K562 (cell line): ENCODE measurements at regions not wholly inside any gene's neighbourhood (a gene's known extent, or its start where the extent isn't known, plus 50 kb on each side); places are given as distances from the start of the nearest gene placed in this dataset.

ENCODE experiments used
- ATAC-seq: fragments of 200-7000 bp; cut with Tn5 transposase; 3 replicates; pipeline ENCODE4 v1.9.1; 2020; ENCODE audit warnings: moderate library complexity
- BruUV-seq: library from RNA; stranded (reverse); fragments of 400-500 nt; replicated peaks from 2 replicates; lab custom pipeline; 2021; lab: Mats Ljungman, UMichigan
- CTCF ChIA-PET: fragments of 300-600 bp; formaldehyde crosslinking; extraction: SDS; loops from one replicate; lab custom pipeline; 2021; ENCODE audit warnings: low intra/inter-chr PET ratio; lab: Yijun Ruan, JAX
- POLR2A ChIA-PET: fragments of 300-600, 350-650 bp; sonication (Branson Sonifier 250); formaldehyde crosslinking; extraction: SDS; loops from one replicate; lab custom pipeline; 2021; ENCODE audit warnings: antibody characterized with exemption, inconsistent platforms; lab: Yijun Ruan, JAX
- DNase-seq, 4 experiments: peaks; one replicate each; pipeline versions ENCODE4 v3.0.0 to v3.0.0-alpha.2; 2011 to 2018; ENCODE audit warnings: low spot score in 3 of 4, mixed read lengths in 3 of 4; ENCODE audit errors: extremely low read depth in 1 of 4
- FAIRE-seq: peaks from 2 replicates; lab custom pipeline; 2011; peaks lifted over from hg19 to GRCh38; lab: Jason Lieb, UNC
- H2AFZ ChIP-seq: 2 replicates; pipeline ENCODE4 v1.6.0; 2011; ENCODE audit warnings: low read depth, low read length, control low read depth, inconsistent platforms
- H3K27ac ChIP-seq: fragments of 200-600 bp; 3 replicates; pipeline ENCODE4 v1.8.0; 2011; ENCODE audit warnings: low read depth, mild to moderate bottlenecking, control low read depth, inconsistent platforms, low read length, moderate library complexity, mixed read lengths; ENCODE audit errors: extremely low read depth
- H3K27me3 ChIP-seq, 2 experiments: fragments of 300-600 bp in 1 of 2; 2 replicates in 1 of 2; 3 replicates in 1 of 2; pipeline versions ENCODE4 v1.6.0 to v1.8.0; 2011; ENCODE audit warnings: inconsistent platforms in 2 of 2, low read length in 2 of 2, mild to moderate bottlenecking in 1 of 2, mixed read lengths in 1 of 2, moderate library complexity in 1 of 2; ENCODE audit not compliant: control insufficient read depth in 2 of 2, insufficient read depth in 2 of 2
- H3K36me3 ChIP-seq: fragments of 300-600 bp; 3 replicates; pipeline ENCODE4 v1.8.0; 2011; ENCODE audit warnings: mild to moderate bottlenecking, low read length, inconsistent platforms; ENCODE audit not compliant: control insufficient read depth, insufficient read depth
- H3K4me1 ChIP-seq, 2 experiments: fragments of 200-600 bp in 1 of 2; replicated peaks in 1 of 2; 2 replicates in 1 of 2; 3 replicates in 1 of 2; pipeline versions ENCODE4 v1.5.1 to v1.8.0; 2011; ENCODE audit warnings: inconsistent platforms in 2 of 2, low read length in 2 of 2, mild to moderate bottlenecking in 1 of 2, mixed read lengths in 1 of 2, moderate library complexity in 1 of 2; ENCODE audit not compliant: control insufficient read depth in 2 of 2, insufficient read depth in 2 of 2
- H3K4me2 ChIP-seq: 2 replicates; pipeline ENCODE4 v1.6.1; 2011; ENCODE audit warnings: low read length, control low read depth, inconsistent platforms, mixed read lengths; ENCODE audit not compliant: insufficient read depth
- H3K4me3 ChIP-seq: fragments of 200-600 bp; sonication (generic), shearing (Covaris generic); 2 replicates; pipeline ENCODE4 v1.5.1; 2016; ENCODE audit warnings: control low read depth, inconsistent platforms
- H3K79me2 ChIP-seq: fragments of 200-600 bp; 3 replicates; pipeline ENCODE4 v1.8.0; 2011; ENCODE audit warnings: low read length, inconsistent platforms; ENCODE audit not compliant: control insufficient read depth, insufficient read depth
- H3K9ac ChIP-seq, 2 experiments: 2 replicates each; pipeline versions ENCODE4 v1.6.0 to v1.6.1; 2011; ENCODE audit warnings: low read depth in 2 of 2, low read length in 2 of 2, control low read depth in 1 of 2, inconsistent platforms in 1 of 2, mild to moderate bottlenecking in 1 of 2, mixed read lengths in 1 of 2; ENCODE audit not compliant: insufficient read depth in 1 of 2
- H3K9me1 ChIP-seq: one replicate; pipeline ENCODE4 v1.6.0; 2011; ENCODE audit warnings: inconsistent platforms, mild to moderate bottlenecking, low read length, moderate library complexity; ENCODE audit not compliant: control insufficient read depth, insufficient read depth
- H3K9me3 ChIP-seq: replicated peaks from 2 replicates; pipeline ENCODE4 v1.5.1; 2011; ENCODE audit warnings: low read depth, low read length, inconsistent platforms; ENCODE audit not compliant: control insufficient read depth, insufficient read depth
- H4K20me1 ChIP-seq: replicated peaks from 2 replicates; pipeline ENCODE4 v1.6.1; 2011; ENCODE audit warnings: low read length, inconsistent platforms, mixed read lengths; ENCODE audit not compliant: control insufficient read depth, insufficient read depth
- CHD2 ChIP-seq: IDR thresholded peaks from 2 replicates; pipeline ENCODE4 v1.6.1; 2011; ENCODE audit warnings: low read depth, low read length
- PPARD ChIP-seq: fragments of 250-450 bp; sonication (Bioruptor Pico); IDR thresholded peaks from 2 replicates; pipeline ENCODE4 v1.8.0; 2022; ENCODE audit warnings: inconsistent platforms, mild to moderate bottlenecking, moderate library complexity
- SMAD2 ChIP-seq: fragments of 150-350 bp; IDR thresholded peaks from 2 replicates; pipeline ENCODE4 v1.6.1; 2014; ENCODE audit warnings: low read depth, mild to moderate bottlenecking, low read length
- ZBTB7A ChIP-seq: IDR thresholded peaks from 2 replicates; pipeline ENCODE4 v1.6.1; 2011; ENCODE audit warnings: low read depth, mild to moderate bottlenecking, low read length, moderate library complexity, borderline replicate concordance; ENCODE audit not compliant: control insufficient read depth
- ZNF583 ChIP-seq: fragments of 250-450 bp; sonication (Bioruptor Pico); IDR thresholded peaks from 2 replicates; pipeline ENCODE4 v1.4.0; 2020
- ZNF76 ChIP-seq: fragments of 250-450 bp; sonication (Bioruptor Pico); IDR thresholded peaks from 2 replicates; pipeline ENCODE4 v1.4.0; 2020; ENCODE audit warnings: mild to moderate bottlenecking, moderate library complexity, borderline replicate concordance
- WGBS: fragments of 100-300 bp; shearing (Covaris generic); methylation state at CpG from one replicate; pipeline ENCODE4 v1.1.6; 2016; ENCODE audit warnings: low coverage, mixed read lengths; ENCODE audit not compliant: insufficient coverage; ENCODE audit errors: missing lambda C conversion rate; 5-methylcytosine and 5-hydroxymethylcytosine counted together
- in situ Hi-C: fragments of 300-500 bp; cut with MboI; formaldehyde crosslinking; loops from 4 replicates; pipeline ENCODE4 v1.15.0; 2018; ENCODE audit warnings: inconsistent platforms, mixed read lengths
- intact Hi-C: fragments of 100-400 bp; cut with micrococcal nuclease; formaldehyde crosslinking; loops from 2 replicates; pipeline ENCODE4 v1.14.2; 2022
- TF ChIP-seq, protein P1 (sequence below): sonication (generic); formaldehyde crosslinking; IDR thresholded peaks from 2 replicates; pipeline ENCODE4 v1.8.1; 2023; ENCODE audit warnings: mild to moderate bottlenecking, missing genetic modification reagents
- TF ChIP-seq, protein P2 (sequence below): sonication (generic); formaldehyde crosslinking; IDR thresholded peaks from 2 replicates; pipeline ENCODE4 v1.8.1; 2023; ENCODE audit warnings: mild to moderate bottlenecking, missing genetic modification reagents

DNA sequence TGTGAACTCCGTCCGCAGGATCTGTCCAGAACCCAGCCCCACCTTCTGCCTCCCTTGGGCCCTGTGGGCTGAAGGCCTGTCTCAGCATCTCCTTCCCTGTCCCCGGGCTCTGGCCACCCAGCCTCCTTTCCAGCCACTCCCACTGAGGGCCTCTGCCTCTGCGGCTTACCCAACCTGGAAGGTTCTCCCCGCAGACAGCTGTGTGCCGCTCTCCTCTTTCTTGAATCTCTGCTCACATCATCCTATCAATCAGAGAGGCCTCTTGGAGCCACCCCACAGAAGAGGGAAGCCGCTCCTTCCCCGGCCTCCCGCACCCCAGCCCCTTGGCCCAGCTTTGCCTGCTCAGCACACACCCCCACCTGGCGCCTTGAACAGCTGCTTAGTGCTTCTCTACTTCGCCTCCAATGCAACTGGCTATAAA lies 81.5 kb upstream of the UNC5A start:
- ATAC-seq: no peak
- in situ Hi-C loops (no loop called here), intact Hi-C loops (no loop called here)
- no peak for FAIRE-seq
- DNase-seq: no peak
- POLR2A ChIA-PET: interaction anchor here (0.6 to 0.9 kb wide), 2 partner anchors 11 to 158 kb away, joined by 3 to 5 read pairs; no protein-coding TSS in a partner anchor
- no peaks in the 10 kb centered on the region; the same call in 1 of the 2 replicates for H3K9me3 ChIP-seq
- H2AFZ ChIP-seq: no peak overlapping the region
- TF ChIP-seq CHD2 (no peak), SMAD2 (no peak), ZNF583 (CRISPR knock-in tag) (no peak), ZBTB7A (no peak), PPARD (CRISPR knock-in tag) (no peak), ZNF76 (CRISPR knock-in tag) (no peak)
- TF ChIP-seq, protein P1, sequence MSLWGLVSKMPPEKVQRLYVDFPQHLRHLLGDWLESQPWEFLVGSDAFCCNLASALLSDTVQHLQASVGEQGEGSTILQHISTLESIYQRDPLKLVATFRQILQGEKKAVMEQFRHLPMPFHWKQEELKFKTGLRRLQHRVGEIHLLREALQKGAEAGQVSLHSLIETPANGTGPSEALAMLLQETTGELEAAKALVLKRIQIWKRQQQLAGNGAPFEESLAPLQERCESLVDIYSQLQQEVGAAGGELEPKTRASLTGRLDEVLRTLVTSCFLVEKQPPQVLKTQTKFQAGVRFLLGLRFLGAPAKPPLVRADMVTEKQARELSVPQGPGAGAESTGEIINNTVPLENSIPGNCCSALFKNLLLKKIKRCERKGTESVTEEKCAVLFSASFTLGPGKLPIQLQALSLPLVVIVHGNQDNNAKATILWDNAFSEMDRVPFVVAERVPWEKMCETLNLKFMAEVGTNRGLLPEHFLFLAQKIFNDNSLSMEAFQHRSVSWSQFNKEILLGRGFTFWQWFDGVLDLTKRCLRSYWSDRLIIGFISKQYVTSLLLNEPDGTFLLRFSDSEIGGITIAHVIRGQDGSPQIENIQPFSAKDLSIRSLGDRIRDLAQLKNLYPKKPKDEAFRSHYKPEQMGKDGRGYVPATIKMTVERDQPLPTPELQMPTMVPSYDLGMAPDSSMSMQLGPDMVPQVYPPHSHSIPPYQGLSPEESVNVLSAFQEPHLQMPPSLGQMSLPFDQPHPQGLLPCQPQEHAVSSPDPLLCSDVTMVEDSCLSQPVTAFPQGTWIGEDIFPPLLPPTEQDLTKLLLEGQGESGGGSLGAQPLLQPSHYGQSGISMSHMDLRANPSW (CRISPR knock-in tag): no peak
- TF ChIP-seq, protein P2, sequence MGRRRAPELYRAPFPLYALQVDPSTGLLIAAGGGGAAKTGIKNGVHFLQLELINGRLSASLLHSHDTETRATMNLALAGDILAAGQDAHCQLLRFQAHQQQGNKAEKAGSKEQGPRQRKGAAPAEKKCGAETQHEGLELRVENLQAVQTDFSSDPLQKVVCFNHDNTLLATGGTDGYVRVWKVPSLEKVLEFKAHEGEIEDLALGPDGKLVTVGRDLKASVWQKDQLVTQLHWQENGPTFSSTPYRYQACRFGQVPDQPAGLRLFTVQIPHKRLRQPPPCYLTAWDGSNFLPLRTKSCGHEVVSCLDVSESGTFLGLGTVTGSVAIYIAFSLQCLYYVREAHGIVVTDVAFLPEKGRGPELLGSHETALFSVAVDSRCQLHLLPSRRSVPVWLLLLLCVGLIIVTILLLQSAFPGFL (CRISPR knock-in tag): no peak
- peaks cover 6% of the 10 kb centered on the region for H4K20me1 ChIP-seq
- no peaks in the 10 kb centered on the region for H3K79me2 ChIP-seq
- H3K9ac ChIP-seq: no peak overlapping the region
- BruUV-seq: no TSS peak
- peaks cover 78 to 93% of the 10 kb centered on the region in 2 experiments for H3K27me3 ChIP-seq
- H3K4me1 ChIP-seq: peaks cover 0 to 11% of the 10 kb centered on the region in 2 experiments; a peak in 2 of 5 replicates
- 0% methylated on average over 8 of the region's 11 CpGs for whole genome bisulfite sequencing
- no peak overlapping the region for H3K4me2 ChIP-seq
- CTCF ChIA-PET: no interaction called here
- no peaks in the 10 kb centered on the region for H3K36me3 ChIP-seq
- no peaks in the 10 kb centered on the region for H3K9me1 ChIP-seq
- H3K27ac ChIP-seq: no peak overlapping the region
- no peak overlapping the region for H3K4me3 ChIP-seq
